ENCODE measurements at regions not wholly inside any gene's neighbourhood (a gene's known extent, or its start where the extent isn't known, plus 50 kb on each side); places are given as distances from the start of the nearest gene placed in this dataset.

DNA sequence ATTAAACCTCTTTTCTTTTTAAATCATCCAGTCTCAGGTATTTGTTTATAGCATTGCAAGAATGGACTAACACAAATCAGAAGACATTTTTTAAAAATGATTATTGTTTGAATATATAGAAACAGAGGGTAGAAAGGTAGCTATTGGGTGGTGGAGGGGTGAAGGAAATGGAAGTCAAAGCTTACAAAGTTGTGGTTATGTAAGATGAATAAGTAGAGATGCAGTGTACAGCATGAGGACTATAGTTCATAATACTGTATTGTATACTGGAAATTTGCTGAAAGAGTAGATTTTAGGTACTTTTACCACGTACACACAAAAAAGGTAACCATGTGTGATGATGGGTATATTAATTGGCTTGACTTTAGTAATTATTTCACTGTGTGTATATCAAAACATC is 144.0 kb upstream of the FAM3C start:
- TF ChIP-seq, protein P1, sequence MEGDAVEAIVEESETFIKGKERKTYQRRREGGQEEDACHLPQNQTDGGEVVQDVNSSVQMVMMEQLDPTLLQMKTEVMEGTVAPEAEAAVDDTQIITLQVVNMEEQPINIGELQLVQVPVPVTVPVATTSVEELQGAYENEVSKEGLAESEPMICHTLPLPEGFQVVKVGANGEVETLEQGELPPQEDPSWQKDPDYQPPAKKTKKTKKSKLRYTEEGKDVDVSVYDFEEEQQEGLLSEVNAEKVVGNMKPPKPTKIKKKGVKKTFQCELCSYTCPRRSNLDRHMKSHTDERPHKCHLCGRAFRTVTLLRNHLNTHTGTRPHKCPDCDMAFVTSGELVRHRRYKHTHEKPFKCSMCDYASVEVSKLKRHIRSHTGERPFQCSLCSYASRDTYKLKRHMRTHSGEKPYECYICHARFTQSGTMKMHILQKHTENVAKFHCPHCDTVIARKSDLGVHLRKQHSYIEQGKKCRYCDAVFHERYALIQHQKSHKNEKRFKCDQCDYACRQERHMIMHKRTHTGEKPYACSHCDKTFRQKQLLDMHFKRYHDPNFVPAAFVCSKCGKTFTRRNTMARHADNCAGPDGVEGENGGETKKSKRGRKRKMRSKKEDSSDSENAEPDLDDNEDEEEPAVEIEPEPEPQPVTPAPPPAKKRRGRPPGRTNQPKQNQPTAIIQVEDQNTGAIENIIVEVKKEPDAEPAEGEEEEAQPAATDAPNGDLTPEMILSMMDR (IDR thresholded peaks at IDR 0.05): no peak
- TF ChIP-seq POLR2A (IDR thresholded peaks at IDR 0.05) (no peak), POLR2AphosphoS5 (IDR thresholded peaks at IDR 0.05) (no peak)

Measured in breast epithelium (tissue), 3 donors.